Stimulated activated CD8-positive, alpha-beta memory T cell treated with anti-CD3 and anti-CD28 coated beads, Interleukin-4, amount 100 ng/mL, for 1 hour (primary cell): ENCODE measurements at regions not wholly inside any gene's neighbourhood (a gene's known extent, or its start where the extent isn't known, plus 50 kb on each side); places are given as distances from the start of the nearest gene placed in this dataset.
"Not testable (repeated sequence)": the region's sequence is repeated elsewhere in the genome, so short reads cannot be mapped to it uniquely, and the experiment has no call there.

ENCODE experiments used
- DNase-seq, 2 donors: peaks; one replicate each; pipeline ENCODE4 v3.0.0-alpha.2; 2020; ENCODE audit warnings: low read depth in 2 of 2, low spot score in 1 of 2

DNA sequence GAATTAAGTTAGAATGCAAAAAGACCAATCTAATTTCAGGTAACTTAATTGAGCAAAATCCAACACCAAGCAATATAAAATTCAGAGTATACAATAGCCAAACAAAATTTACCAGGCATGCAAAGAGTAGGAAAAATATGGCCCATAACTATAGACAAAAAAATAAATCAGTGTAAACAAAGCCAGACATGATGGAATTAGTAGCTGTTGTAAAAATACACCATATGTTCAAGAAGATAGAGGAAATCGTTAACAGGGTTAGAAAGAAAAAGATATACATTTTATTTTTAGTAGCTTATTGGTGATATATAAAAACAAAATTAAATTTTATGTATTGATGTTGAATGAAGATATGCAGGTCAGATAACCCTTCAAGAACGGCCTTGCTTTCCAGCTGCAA is 621.1 kb upstream of the MIR17HG start:
- DNase-seq, result no peak

DNA sequence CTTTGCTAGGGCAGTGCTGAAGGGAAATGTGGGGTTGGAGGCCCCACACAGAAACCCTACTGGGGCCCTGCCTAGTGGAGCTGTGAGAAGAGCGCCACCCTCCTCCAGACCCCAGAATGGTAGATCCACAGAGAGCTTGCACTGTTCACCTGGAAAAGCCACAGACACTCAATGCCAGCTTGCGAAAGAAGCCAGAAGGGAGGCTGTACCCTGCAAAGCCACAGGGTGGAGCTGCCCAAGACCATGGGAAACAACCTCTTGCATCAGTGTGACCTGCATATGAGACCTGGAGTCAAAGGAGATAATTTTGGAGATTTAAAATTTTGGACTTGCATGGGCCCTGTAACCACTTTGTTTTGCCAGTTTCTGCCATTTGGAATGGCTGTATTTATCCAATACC is 615.4 kb upstream of the MIR17HG start:
- no peak for DNase-seq

DNA sequence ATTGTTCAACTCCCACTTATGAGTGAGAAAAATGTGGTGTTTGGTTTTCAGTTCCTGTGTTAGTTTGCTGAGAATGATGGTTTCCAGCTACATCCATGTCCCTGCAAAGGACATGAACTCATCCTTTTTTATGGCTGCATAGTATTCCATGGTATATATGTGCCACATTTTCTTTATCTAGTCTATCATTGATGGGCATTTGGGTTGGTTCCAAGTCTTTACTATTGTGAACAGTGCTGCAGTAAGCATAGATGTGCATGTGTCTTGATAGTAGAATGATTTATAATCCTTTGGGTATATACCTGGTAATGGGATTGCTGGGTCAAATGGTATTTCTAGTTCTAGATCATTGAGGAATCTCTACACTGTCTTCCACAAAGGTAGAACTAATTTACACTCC is 613.0 kb upstream of the MIR17HG start:
- DNase-seq, result not testable (repeated sequence)

DNA sequence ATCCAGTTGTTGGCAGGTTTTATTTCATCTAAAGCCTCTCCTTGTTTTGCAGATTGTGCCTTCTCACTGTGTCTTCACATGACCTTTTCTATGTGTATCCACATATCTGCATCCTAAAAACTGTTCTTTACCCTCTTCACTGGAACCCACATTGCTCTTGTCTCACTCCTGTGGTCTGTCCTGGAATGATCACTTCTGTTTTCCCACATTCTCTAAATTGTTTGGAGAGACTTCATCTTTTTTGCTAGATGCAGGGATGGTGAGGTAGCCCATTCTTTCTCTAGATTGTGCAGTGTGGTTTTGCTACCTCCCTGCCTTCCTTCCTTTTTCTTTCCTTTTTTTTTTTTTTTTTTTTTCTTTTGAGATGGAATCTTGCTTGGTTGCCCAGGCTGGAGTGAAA is 608.6 kb upstream of the MIR17HG start:
- DNase-seq, result no peak

DNA sequence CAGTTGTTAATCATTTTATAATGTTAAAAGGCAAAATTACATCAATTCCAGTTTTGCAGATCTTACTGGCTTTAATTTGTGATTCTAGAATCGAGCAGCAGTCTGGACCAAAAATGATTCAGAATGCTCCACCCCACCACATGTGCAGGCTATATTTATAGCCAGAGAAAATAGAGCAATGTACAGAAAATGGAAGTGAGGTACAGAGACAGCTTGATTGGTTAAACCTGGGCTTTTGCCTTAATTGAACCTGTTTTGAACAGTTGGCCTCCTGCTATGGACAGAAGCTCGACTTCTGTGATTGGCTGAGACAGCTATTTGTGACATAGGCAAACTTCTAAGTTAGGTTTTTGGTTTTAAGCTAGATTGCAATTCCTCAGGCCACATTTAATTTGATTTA is 607.4 kb upstream of the MIR17HG start:
- DNase-seq, result no peak

DNA sequence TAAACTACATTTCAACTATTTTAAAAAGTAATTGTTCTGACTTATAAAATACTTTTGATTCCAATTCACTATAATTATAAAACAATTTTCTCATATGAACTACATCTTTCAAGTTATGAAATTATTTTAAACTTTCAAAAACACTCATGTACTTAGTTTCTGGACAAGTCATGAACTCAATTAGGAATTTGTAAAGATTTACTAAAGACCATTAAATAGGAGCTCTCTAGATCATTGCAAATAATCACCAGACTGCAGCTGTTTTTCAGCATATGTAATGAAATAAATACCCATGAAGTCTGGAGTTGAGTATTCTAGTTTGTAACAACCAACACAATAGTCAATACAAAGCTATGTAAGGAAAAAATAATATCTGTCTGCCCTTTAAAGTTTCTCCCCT is 605.1 kb upstream of the MIR17HG start:
- no peak for DNase-seq

DNA sequence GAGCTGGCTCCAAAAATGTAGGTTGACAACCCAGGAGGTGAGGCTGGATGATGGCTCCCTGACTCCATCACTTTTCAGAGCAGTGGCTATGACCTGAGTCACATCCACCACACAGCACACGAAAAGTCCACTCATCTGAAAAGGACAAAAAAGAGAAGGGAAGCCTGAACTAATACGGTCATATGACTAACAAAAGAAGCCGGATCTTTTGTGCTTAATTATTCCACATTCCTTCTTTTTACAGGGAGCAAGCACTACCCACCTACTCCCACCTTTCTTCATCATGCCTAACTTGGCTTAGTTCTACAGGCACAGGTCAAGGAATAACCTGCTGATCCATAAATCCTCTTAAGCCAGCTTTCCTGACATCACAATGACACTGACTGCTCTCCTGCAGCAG is 601.3 kb upstream of the MIR17HG start:
- no peak for DNase-seq

DNA sequence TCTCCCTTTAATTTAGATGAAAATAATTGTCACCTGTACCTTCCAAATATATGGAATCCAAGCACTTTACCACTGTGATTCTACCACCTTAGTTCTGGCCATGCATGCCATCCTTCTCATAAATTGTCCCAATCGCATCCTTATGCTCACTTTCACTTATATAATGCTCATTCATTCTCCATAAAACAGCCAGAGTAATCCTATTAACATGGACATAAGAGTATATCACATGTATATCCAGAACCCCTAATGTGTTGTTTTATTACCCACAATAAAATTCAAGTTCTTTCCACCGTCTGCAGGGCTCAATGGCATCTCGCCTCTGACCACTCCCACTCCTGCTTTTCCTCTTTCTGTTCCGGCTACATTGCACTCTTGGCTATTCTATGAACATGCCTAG is 597.5 kb upstream of the MIR17HG start:
- no peak for DNase-seq

DNA sequence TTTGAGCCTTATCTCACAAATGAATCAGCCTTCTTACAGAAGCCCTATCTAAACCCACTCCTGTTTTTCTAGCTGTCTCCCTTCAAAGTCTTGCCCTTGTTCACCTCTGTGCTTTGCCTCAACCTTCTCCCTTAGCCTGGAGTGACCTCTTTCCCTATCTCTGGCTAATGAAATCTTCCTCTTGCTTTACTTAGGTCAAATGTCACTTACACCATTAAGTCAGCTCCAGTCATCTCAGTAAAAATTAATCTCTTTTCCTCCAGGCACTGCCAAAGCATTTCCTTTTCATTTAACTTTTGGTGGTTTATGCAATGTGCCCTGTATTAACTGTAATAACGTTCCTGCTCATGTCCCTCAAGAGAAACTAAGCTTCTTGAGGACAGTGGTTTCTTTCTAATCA is 596.5 kb upstream of the MIR17HG start:
- DNase-seq, result no peak

DNA sequence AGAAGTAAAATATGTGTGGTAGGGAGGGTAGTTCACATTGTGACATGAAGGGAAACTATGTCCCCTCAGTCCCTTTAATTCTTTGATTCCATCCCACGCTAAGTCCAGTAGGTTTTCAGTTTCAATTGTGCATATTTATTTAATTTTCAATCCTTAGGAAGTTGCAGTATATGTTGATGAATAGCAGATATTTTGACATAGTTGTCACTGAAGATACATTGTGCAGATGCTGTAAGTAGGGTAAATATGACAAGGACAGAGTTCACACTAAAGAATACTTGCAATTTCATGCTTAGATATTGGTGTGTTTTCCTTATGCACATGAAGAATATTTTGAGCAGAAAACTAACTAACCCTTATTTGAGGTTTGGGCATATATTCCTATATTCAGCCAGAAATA is 595.4 kb upstream of the MIR17HG start:
- DNase-seq, result no peak

DNA sequence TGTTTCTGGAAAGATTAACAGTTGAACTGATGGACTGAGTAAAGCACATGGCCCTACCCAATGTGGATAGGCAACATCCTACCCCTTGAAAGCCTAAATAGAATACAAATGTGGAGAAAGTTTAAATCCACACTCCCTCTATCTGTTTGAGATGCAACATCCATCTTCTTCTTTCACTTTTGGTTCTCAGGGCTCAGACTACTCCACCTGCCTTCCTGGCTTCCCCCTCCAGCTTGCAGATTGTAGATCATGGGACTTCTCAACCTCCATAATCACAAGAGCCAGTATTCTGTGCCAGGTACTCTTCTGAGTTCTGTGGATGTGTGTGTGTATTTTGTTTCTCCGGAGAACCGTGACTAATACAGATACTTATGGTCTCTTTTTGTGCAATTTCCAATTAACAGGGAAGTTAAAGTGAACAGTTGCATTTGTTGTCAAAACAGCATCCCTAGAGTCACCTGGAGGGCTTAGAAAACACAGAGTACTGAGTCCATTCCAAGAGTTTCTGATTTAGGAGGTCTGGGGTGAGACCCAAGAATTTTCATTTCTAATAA is 590.3 kb upstream of the MIR17HG start:
- DNase-seq, result no peak

DNA sequence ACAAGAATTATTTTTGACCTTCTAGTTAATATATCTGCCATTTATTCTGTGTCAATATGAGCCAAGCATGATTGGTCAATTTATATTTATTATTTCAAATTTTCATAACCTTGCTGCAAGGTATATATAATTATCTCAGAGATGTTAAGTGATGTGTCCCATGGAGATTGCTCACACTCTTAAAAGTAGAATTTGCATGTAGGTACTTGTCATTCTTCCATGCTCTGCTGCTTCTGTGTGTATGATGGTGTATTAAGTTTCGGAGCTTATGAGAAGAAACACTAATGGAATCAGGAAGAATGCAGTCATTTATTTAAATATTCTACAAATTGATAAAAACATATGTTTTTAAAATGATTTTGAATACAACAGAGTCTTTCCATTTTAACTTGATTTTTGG is 586.8 kb upstream of the MIR17HG start:
- DNase-seq, result no peak

DNA sequence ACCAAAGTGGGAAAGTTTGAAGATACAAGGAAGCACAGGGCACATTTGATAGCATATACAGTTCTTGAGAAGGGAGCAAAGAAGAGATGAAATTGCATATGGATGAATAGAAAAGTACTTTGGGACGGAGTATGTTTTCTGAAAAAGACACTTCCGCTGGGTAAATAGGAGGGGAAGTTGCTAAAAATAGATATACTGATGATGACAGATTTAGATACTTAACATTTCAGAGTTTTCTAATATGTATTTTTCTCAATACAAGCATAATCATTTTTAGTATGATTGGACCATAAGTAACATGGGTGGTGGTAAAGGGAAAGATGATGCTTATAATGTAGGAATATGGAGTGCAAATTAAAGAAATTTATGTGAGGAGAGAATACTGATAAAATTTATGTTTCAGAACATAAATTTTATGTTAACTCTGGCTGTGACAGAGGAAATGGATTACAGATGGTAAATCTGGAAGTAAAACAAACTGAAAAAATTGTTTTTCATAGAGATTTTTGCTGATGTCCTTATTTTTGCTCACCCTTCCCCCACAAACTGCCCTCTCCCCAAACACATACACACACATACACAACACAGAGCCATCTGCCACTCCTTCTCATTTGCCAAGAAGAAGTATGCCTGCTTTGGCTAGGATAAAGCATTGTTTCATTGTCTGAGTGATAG is 583.9 kb upstream of the MIR17HG start:
- no peak for DNase-seq

DNA sequence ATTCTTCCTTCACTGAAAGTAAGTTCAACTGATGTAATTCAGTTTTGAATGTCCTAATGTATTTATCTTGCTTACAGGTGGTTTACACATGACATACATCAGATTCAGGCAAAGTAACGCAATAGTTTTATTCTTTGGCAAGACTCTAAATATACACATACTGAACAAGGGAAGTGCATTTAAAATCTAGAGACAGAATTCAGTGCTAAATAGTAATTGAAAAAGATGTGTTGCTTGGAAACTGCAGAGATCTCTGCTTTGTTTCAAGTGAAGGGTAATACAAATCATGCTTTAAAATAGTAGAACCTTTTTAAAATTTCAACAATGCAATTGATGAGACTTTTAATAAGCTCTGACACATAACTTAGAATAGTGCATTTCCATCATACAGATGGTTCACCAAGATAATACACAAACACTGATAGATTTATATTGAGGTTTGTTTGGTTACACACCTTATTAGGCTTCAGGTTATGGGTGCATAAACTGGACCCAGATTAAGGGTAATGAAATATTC is 581.0 kb upstream of the MIR17HG start:
- no peak for DNase-seq

DNA sequence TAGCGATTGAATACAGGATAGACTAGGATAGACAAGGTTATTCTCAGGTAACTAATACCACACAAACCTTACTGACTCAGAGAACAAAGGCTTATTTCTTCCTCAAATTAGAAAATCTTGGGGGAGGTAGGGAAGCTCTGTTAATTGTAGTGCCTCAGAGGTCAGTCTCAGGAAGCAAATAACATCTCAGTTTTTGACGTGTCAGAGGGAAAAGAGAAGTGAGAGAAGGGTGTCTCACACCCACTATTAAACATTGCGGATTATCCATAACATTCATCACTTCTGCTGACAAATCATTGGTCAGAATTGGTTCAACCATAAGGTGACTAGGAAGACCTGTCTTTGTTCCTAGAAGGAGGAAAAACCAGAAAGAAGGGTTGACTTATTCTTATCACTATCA is 579.4 kb upstream of the MIR17HG start:
- DNase-seq, result no peak

DNA sequence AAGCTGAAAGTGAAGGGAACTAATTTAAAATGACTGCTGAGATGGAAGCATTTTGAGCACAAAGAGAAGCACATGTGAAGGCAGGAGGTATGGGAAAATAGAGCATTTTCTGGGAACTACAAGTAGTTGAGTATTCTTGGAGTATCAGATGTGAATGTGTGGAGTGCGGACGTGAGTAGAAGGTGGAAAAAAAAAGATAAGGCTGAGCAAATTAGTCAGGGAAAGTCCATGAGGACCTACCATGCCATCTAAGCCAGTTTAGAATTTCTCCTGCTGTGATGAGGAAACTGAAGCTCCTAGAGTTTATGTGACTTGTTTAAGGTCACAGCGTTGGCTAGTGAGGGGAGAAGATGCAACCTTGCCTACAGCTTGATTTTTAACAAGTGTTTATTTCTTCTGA is 578.1 kb upstream of the MIR17HG start:
- DNase-seq, result no peak

DNA sequence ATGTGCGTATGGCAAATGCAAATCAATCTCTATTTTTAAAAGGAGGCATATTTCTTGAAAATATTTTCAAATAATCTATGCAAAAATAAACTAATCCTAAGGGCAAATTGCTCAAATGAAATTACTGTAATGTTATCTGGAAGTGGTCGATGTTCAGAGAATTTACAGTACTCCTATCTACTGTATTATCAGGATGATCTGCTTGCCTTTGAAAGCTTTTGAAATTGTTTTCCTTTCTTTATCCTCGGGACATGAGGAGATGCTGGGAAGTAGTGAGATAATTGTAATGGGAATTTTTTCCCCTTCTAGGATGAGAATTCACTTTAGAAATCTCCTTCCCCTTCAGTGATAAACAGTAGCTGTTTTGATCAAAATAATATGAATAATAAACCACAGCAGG is 577.2 kb upstream of the MIR17HG start:
- DNase-seq, result no peak

DNA sequence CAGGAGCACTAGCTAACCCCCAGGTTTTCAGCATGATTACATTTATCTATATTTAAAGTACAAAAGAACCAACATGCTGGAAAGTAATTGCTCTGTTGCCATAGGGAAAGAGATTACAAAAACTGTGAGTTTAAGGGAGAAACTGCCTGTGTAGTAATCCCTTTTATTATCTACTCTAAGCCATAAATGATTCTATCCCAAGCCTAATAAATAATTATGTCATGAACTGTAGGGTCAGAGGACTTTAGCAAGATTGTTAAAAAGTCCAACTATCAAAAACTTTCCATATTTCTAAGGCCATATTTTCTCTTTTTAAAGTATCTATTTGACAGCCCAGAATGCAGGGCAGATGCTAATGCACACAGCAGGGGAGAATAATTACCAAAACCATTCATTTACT is 573.8 kb upstream of the MIR17HG start:
- no peak for DNase-seq

DNA sequence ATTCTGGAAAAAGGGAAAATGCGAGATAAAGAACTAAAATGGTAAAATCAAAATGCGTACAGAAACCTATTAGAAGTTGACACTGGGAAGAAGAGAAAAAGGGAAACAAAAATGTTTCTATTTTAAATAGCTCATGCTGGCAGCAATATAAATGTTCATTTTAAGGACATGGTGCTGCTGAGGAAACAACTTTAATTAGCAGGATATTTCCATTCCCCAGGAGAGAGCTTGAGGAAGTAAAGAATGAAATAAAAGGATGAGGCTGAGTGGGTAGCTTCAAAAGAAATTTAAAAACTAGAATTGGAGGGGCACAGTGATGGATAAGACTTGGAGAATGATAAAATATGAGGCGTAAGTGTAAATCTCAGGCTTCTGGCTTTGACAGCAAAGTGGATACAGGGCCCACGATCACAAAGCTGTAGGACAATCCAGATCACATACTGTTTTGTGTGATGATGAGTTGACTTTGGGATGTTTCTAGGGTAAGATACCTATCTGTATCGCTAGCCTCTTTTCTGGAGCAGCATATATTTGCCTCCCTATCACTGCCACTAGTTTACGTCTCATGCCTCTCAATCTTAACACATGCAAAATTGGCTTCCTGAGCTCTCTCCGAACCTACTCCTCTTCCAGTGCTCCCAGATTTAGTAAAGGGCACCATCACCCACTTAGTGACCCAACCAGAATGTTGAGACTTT is 571.3 kb upstream of the MIR17HG start:
- no peak for DNase-seq

DNA sequence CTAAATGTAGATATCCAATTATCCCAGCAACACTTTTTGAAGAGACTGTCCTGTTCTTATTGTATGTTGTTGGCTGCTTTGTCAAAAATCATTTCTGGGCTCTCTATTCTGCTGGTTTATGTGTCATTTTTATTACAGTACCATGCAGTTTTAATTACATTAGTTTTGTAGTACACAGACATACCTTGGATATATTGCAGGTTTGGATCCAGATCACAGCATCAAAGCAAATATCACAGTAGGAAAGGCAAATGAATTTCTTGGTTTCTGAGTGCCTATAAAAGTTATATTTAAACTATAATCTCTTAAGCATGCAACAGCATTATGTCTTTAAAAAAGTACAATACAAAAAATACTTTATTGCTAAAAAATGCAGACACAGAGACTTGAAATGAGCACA is 564.2 kb upstream of the MIR17HG start:
- DNase-seq, result no peak

DNA sequence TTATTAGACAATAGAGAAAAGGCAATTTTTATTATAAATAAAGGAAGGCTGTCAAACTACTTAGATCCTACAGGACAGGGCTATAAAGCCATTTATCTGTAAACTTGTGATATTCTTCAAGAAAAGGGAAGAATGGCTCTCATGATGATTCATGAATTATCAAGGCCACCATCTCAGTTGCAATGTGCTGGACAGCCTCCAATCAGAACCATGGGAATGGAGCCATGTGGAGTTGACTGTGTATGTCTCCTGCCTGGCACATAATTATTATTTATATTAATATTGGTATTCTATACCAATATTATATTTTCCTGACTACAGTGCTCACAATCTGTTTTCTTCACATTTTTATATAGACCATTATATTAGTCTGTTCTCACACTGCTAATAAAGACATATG is 560.5 kb upstream of the MIR17HG start:
- no peak for DNase-seq

DNA sequence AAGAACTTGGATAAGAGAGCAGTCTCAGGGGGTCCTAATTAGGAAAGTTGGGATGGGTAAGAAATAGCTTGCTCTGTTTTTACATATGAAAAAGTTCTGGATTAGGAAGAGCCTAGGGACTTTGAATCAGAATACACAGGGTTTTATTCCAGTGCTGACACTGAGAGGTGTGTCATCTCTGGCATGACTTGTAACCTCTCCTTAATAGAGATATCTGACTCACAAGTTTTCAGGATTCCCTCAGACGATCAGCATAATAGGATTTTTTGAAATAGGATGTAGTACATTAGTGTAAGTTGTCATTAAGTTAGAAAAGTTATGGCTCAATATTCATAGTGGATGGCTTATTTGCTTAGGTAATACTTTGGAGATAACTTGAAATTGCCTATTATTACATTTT is 555.2 kb upstream of the MIR17HG start:
- no peak for DNase-seq
